T-cell (primary cell): ENCODE measurements at regions not wholly inside any gene's neighbourhood (a gene's known extent, or its start where the extent isn't known, plus 50 kb on each side); places are given as distances from the start of the nearest gene placed in this dataset.

Experiments used
- ATAC-seq, 4 experiments: fragments of 200-7000 bp in 3 of 4; fragments of 150-1000 bp in 1 of 4; cut with Tn5 transposase; replicated peaks in 1 of 4; 1 replicate in 3 of 4; 2 replicates in 1 of 4; pipeline ENCODE4 v1.10.0; 2021; ENCODE audit warnings: moderate library complexity in 3 of 4, mild to moderate bottlenecking in 2 of 4, moderate number of reproducible peaks in 1 of 4
- CTCF ChIA-PET, 2 donors: fragments of 300-600 bp; sonication (Branson Sonifier 250); formaldehyde crosslinking; loops; one replicate each; lab custom pipeline; 2022; ENCODE audit warnings: antibody characterized with exemption in 2 of 2; lab: Charles Lee
- POLR2A ChIA-PET, 2 donors: fragments of 300-600 bp; sonication (Branson Sonifier 250); formaldehyde crosslinking; loops; one replicate each; lab custom pipeline; 2022; ENCODE audit warnings: antibody characterized with exemption in 2 of 2; lab: Charles Lee
- DNase-seq, 35 experiments: peaks; one replicate each; pipeline versions ENCODE4 v3.0.0 to v3.0.0-alpha.2; 2013 to 2023
- H3K27ac ChIP-seq: one replicate; pipeline ENCODE4 v1.5.1; 2013; ENCODE audit warnings: low read length
- H3K27me3 ChIP-seq, 2 experiments: replicated peaks in 1 of 2; 1 replicate in 1 of 2; 2 replicates in 1 of 2; pipeline versions ENCODE4 v1.6.1 to v1.7.0; 2013; ENCODE audit warnings: low read length in 1 of 2, mixed read lengths in 1 of 2; ENCODE audit not compliant: control insufficient read depth in 2 of 2, insufficient read depth in 2 of 2; ENCODE audit errors: extremely low read depth in 1 of 2
- H3K36me3 ChIP-seq, 2 donors: 1 replicate in 1 of 2; 2 replicates in 1 of 2; pipeline versions ENCODE4 v1.6.1 to v1.7.0; 2013; ENCODE audit warnings: low read length in 1 of 2; ENCODE audit not compliant: control insufficient read depth in 2 of 2, insufficient read depth in 1 of 2; ENCODE audit errors: extremely low read depth in 1 of 2
- H3K4me1 ChIP-seq, 2 experiments: 1 replicate in 1 of 2; 2 replicates in 1 of 2; pipeline versions ENCODE4 v1.6.1 to v1.7.0; 2013; ENCODE audit warnings: low read length in 2 of 2, mixed read lengths in 1 of 2; ENCODE audit not compliant: insufficient read depth in 2 of 2, control insufficient read depth in 1 of 2; ENCODE audit errors: extremely low read depth in 1 of 2
- H3K4me3 ChIP-seq, 2 donors: 1 replicate in 1 of 2; 2 replicates in 1 of 2; pipeline versions ENCODE4 v1.5.1 to v1.7.0; 2013; ENCODE audit warnings: mild to moderate bottlenecking in 2 of 2, low read length in 1 of 2, moderate library complexity in 1 of 2; ENCODE audit not compliant: control insufficient read depth in 1 of 2; ENCODE audit errors: extremely low read depth in 1 of 2
- H3K9me3 ChIP-seq: 2 replicates; pipeline ENCODE4 v1.7.0; 2013
- H3K27ac Mint-ChIP-seq, 2 donors: one replicate each; pipeline ENCODE4 v1.8.0; 2020 to 2021; ENCODE audit warnings: mild to moderate bottlenecking in 2 of 2, mixed read lengths in 2 of 2
- H3K27me3 Mint-ChIP-seq, 2 donors: one replicate each; pipeline ENCODE4 v1.8.0; 2021 to 2022; ENCODE audit warnings: mixed read lengths in 2 of 2
- H3K36me3 Mint-ChIP-seq: one replicate; pipeline ENCODE4 v1.8.0; 2021; ENCODE audit warnings: mixed read lengths
- H3K4me1 Mint-ChIP-seq, 3 donors: one replicate each; pipeline ENCODE4 v1.8.0; 2020 to 2022; ENCODE audit warnings: mixed read lengths in 3 of 3, mild to moderate bottlenecking in 1 of 3
- H3K4me3 Mint-ChIP-seq, 3 donors: one replicate each; pipeline ENCODE4 v1.8.0; 2020 to 2022; ENCODE audit warnings: mild to moderate bottlenecking in 3 of 3, mixed read lengths in 3 of 3, moderate library complexity in 3 of 3
- H3K9me3 Mint-ChIP-seq, 3 donors: one replicate each; pipeline ENCODE4 v1.8.0; 2020 to 2022; ENCODE audit warnings: mixed read lengths in 3 of 3
- WGBS: methylation state at CpG from one replicate; pipeline ENCODE4 v1.1.5; 2013; ENCODE audit warnings: missing lambda C conversion rate; ENCODE audit not compliant: insufficient coverage; 5-methylcytosine and 5-hydroxymethylcytosine counted together

- no peaks in the 10 kb centered on the region for H3K4me1 Mint-ChIP-seq
- WGBS = 94% methylated on average over 2 of the region's 7 CpGs
- no peak overlapping the region for H3K27ac Mint-ChIP-seq
- Histone ChIP-seq H3K9me3 (no peaks in the 10 kb centered on the region), H3K4me3 (no peak overlapping the region), H3K36me3 (no peaks in the 10 kb centered on the region), H3K27me3 (no peaks in the 10 kb centered on the region), H3K4me1 (no peaks in the 10 kb centered on the region), H3K27ac (no peak overlapping the region)
- no peak for ATAC-seq
- DNase-seq = no peak
- no peaks in the 10 kb centered on the region for H3K36me3 Mint-ChIP-seq
- H3K27me3 Mint-ChIP-seq = peaks cover 0 to 4% of the 10 kb centered on the region in 2 donors
- no peak overlapping the region for H3K4me3 Mint-ChIP-seq
- ChIA-PET POLR2A (no interaction called here), CTCF (no interaction called here)
- H3K9me3 Mint-ChIP-seq = no peaks in the 10 kb centered on the region
Observed at GRCh38 chrX:128891554-128891953, 631.7 kb downstream of the SMARCA1 start.

DNA sequence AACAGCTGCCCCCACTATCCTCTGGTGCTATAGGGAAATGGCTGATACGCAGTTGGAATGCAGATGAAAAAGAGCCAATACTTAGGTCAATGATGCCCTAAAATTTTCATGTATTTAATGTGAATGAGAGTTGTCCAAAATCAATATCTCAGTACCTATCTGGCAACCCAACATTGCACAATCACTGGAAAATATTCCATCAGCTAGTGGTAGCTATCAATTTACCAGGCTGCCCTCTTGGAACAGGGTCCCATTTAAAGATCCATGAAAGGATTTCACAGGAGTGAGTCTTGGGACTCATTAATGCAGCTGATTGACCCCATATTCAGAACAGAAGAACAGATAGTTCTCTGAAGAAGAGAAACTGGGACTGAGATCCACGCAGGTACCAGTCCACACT, 638.9 kb downstream of the SMARCA1 start:
- no peaks in the 10 kb centered on the region for H3K9me3 Mint-ChIP-seq
- POLR2A ChIA-PET = no interaction called here
- Histone ChIP-seq H3K9me3 (no peaks in the 10 kb centered on the region), H3K4me1 (no peaks in the 10 kb centered on the region), H3K4me3 (no peak overlapping the region), H3K36me3 (no peaks in the 10 kb centered on the region), H3K27ac (no peak overlapping the region), H3K27me3 (no peaks in the 10 kb centered on the region)
- WGBS = no CpG with 5 or more reads among the region's 2 CpGs
- no peaks in the 10 kb centered on the region for H3K36me3 Mint-ChIP-seq
- peaks cover 0 to 6% of the 10 kb centered on the region in 2 donors for H3K27me3 Mint-ChIP-seq
- DNase-seq (no peak), ATAC-seq (no peak)
- no peak overlapping the region for H3K4me3 Mint-ChIP-seq
- no peak overlapping the region for H3K27ac Mint-ChIP-seq
- CTCF ChIA-PET = no interaction called here
- H3K4me1 Mint-ChIP-seq = no peaks in the 10 kb centered on the region

- H3K9me3 ChIP-seq = no peaks in the 10 kb centered on the region
- H3K27me3 ChIP-seq = no peaks in the 10 kb centered on the region
- Mint-ChIP-seq H3K4me1 (no peaks in the 10 kb centered on the region), H3K27me3 (peaks cover 0 to 6% of the 10 kb centered on the region in 2 donors), H3K36me3 (no peaks in the 10 kb centered on the region), H3K4me3 (no peak overlapping the region), H3K9me3 (no peaks in the 10 kb centered on the region), H3K27ac (no peak overlapping the region)
- ChIA-PET POLR2A (no interaction called here), CTCF (no interaction called here)
- ATAC-seq (no peak), DNase-seq (no peak)
- H3K27ac ChIP-seq = no peak overlapping the region
- no peaks in the 10 kb centered on the region for H3K4me1 ChIP-seq
- H3K36me3 ChIP-seq = no peaks in the 10 kb centered on the region
- no peak overlapping the region for H3K4me3 ChIP-seq
- no CpG with 5 or more reads among the region's 3 CpGs for WGBS
Observed at GRCh38 chrX:128883650-128884049, 639.6 kb downstream of the SMARCA1 start.

DNA sequence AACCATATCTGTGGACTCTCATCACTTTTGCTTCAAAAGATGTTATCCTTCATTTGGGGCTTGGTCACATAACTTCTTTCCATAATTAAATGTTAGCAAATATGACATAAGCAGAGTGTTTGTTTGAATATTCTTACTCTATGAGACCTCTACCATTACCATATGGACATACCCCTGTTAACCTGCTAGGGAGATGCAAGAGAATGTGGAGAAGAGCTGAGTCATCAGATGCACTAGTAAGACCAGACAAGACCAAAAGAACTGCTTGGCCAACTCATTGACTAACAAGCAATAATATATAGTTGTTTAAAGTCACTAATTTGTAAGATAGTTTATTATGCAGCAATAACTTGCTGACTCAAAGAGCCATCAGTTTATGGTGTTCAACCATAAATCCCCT, 652.9 kb downstream of the SMARCA1 start:
- Mint-ChIP-seq H3K27ac (no peak overlapping the region), H3K4me1 (no peaks in the 10 kb centered on the region), H3K36me3 (no peaks in the 10 kb centered on the region), H3K27me3 (peaks cover 0 to 22% of the 10 kb centered on the region in 2 donors), H3K9me3 (no peaks in the 10 kb centered on the region), H3K4me3 (no peak overlapping the region)
- ChIA-PET CTCF (no interaction called here), POLR2A (no interaction called here)
- no peak overlapping the region for H3K4me3 ChIP-seq
- no peaks in the 10 kb centered on the region for H3K4me1 ChIP-seq
- ATAC-seq (no peak), DNase-seq (no peak)
- H3K9me3 ChIP-seq = no peaks in the 10 kb centered on the region
- H3K27ac ChIP-seq = no peak overlapping the region
- H3K36me3 ChIP-seq = no peaks in the 10 kb centered on the region
- no peaks in the 10 kb centered on the region for H3K27me3 ChIP-seq

DNA sequence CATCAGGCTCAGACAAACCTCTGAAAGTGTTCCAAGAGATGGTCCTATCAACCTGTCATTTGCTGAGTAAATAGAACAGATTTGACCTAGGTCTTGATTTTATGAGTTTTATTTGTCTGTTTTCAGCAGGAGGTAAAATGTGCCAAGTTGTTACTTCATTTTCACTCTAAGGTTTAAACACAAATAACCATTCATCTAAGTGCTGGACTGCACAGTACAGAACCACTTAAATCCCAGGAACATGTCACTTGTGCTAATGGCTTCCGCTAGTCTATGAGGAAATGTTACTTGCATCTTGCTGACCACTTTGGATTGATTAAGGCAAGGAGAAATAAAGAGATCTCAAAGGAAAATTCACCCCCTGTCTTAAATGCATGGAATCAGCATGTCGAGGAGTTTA, 660.7 kb downstream of the SMARCA1 start:
- Histone ChIP-seq H3K27me3 (no peaks in the 10 kb centered on the region), H3K36me3 (no peaks in the 10 kb centered on the region), H3K4me1 (no peaks in the 10 kb centered on the region), H3K9me3 (no peaks in the 10 kb centered on the region), H3K4me3 (no peak overlapping the region), H3K27ac (no peak overlapping the region)
- DNase-seq (no peak), ATAC-seq (no peak)
- POLR2A ChIA-PET = no interaction called here
- H3K27me3 Mint-ChIP-seq = peaks cover 0 to 10% of the 10 kb centered on the region in 2 donors
- H3K9me3 Mint-ChIP-seq = no peaks in the 10 kb centered on the region
- no peak overlapping the region for H3K4me3 Mint-ChIP-seq
- no peak overlapping the region for H3K27ac Mint-ChIP-seq
- H3K36me3 Mint-ChIP-seq = no peaks in the 10 kb centered on the region
- CTCF ChIA-PET = no interaction called here
- no CpG with 5 or more reads among the region's 2 CpGs for WGBS
- H3K4me1 Mint-ChIP-seq = no peaks in the 10 kb centered on the region

- H3K9me3 Mint-ChIP-seq = no peaks in the 10 kb centered on the region
- CTCF ChIA-PET = interaction anchor here in 1 of 2 donors (0.6 kb wide), 1 partner anchor 12 kb away, joined by 5 read pairs; no protein-coding TSS in a partner anchor
Observed at GRCh38 chrX:128848374-128848773, 674.9 kb downstream of the SMARCA1 start.

GRCh38 chrX:128846385-128846784, 676.9 kb downstream of the SMARCA1 start:
- Mint-ChIP-seq H3K9me3 (peaks cover 0 to 6% (median 0%) of the 10 kb centered on the region in 3 donors), H3K36me3 (no peaks in the 10 kb centered on the region), H3K4me1 (no peaks in the 10 kb centered on the region), H3K4me3 (no peak overlapping the region), H3K27me3 (peaks cover 0 to 26% of the 10 kb centered on the region in 2 donors), H3K27ac (no peak overlapping the region)
- H3K36me3 ChIP-seq = no peaks in the 10 kb centered on the region
- H3K9me3 ChIP-seq = no peaks in the 10 kb centered on the region
- H3K4me1 ChIP-seq = no peaks in the 10 kb centered on the region
- ATAC-seq = no peak
- no peak overlapping the region for H3K4me3 ChIP-seq
- H3K27me3 ChIP-seq = no peaks in the 10 kb centered on the region
- WGBS = no CpG with 5 or more reads among the region's 3 CpGs
- DNase-seq = no peak
- H3K27ac ChIP-seq = no peak overlapping the region
- CTCF ChIA-PET = no interaction called here
- POLR2A ChIA-PET = no interaction called here

More at GRCh38 chrX:128848374-128848773, 674.9 kb downstream of the SMARCA1 start:
- Mint-ChIP-seq H3K27ac (no peak overlapping the region), H3K4me3 (no peak overlapping the region), H3K36me3 (no peaks in the 10 kb centered on the region), H3K27me3 (peaks cover 0 to 30% of the 10 kb centered on the region in 2 donors), H3K4me1 (no peaks in the 10 kb centered on the region)
- H3K36me3 ChIP-seq = no peaks in the 10 kb centered on the region
- no peaks in the 10 kb centered on the region for H3K9me3 ChIP-seq
- ATAC-seq (no peak), DNase-seq (no peak)
- H3K4me3 ChIP-seq = no peak overlapping the region
- no peaks in the 10 kb centered on the region for H3K4me1 ChIP-seq
- H3K27ac ChIP-seq = no peak overlapping the region
- H3K27me3 ChIP-seq = no peaks in the 10 kb centered on the region
- POLR2A ChIA-PET = no interaction called here
- WGBS = no CpG with 5 or more reads among the region's 3 CpGs
